GM12875 (cell line): ENCODE measurements at regions not wholly inside any gene's neighbourhood (a gene's known extent, or its start where the extent isn't known, plus 50 kb on each side); places are given as distances from the start of the nearest gene placed in this dataset.

ENCODE experiments used
- H3K4me3 ChIP-seq: one replicate; pipeline ENCODE4 v1.5.1; 2011; ENCODE audit warnings: low read depth, low read length, control low read depth
- CTCF ChIP-seq: IDR thresholded peaks from 2 replicates; pipeline ENCODE4 v1.5.1; 2011; ENCODE audit warnings: low read depth, mild to moderate bottlenecking, control low read depth, inconsistent platforms, low read length, moderate library complexity, borderline replicate concordance; ENCODE audit not compliant: insufficient read depth

GRCh38 chr9:12085399-12085798 is 607.8 kb upstream of the TYRP1 start:
- H3K4me3 ChIP-seq: no peak overlapping the region
- no peak for TF ChIP-seq CTCF

DNA sequence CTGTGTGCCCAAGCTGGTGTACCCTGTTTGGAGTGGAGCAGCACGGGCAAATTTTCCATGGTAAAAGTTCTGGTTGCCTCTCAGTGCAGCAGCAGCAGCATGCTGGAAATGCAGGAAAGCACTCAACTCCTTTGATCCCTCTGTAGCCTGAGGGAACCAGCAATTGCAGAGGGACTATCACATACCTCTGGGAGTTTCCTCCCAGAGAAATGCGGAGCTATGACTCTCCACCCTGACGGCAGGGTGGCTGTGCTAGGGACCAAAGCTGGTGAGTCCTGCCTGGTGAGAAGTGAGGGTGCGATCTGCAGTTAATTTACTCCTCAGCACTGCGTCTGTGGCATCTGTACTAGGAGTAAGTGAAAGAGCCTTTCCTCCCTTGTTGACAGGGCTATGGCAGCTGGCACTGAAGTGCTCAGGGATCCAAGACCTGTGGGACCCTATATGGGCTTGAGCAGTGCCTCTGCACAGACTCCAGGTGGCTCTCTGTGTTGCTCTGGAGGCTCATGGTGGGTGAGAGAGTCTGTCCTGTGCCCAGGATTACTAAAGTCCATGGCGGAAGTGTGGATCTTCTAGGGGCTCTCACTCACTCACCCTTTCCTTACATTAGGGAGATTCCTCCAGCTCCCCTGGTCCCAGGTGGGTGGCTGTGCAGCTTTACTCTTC is 601.2 kb upstream of the TYRP1 start:
- no peak for TF ChIP-seq CTCF
- no peak overlapping the region for H3K4me3 ChIP-seq

- H3K4me3 ChIP-seq: no peak overlapping the region
- TF ChIP-seq CTCF: no peak
These were observed 599.1 kb upstream of the TYRP1 start for GRCh38 chr9:12094046-12094445.

DNA sequence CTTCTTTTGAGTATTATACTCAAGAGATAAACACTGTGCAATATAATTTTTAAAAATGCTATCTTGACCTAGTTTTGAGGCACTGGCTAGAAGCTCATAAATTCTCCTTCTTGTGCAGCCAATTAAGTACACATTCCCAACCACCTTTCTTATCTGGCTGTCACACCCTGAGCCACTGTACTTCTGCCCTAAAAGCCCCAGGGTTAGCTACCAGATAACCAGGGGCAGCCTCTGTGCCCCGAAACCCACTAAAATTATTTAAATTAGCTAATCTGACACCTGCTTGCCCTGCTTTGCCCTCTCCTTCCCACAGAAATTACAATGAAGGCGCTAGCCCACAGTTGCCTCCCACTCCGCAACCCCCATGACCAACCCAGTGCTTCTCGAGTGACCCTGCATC is 597.3 kb upstream of the TYRP1 start:
- no peak overlapping the region for H3K4me3 ChIP-seq

GRCh38 chr9:12133416-12133815 is 559.8 kb upstream of the TYRP1 start:
- TF ChIP-seq CTCF: no peak
- H3K4me3 ChIP-seq: no peak overlapping the region

More for the DNA sequence above, 597.3 kb upstream of the TYRP1 start:
- TF ChIP-seq CTCF: no peak

- H3K4me3 ChIP-seq: no peak overlapping the region
- TF ChIP-seq CTCF: no peak
These were observed 551.8 kb upstream of the TYRP1 start for GRCh38 chr9:12141422-12141821.

- H3K4me3 ChIP-seq: no peak overlapping the region
- TF ChIP-seq CTCF: no peak
These were observed 537.6 kb upstream of the TYRP1 start for GRCh38 chr9:12155401-12156134.
